ENCODE measurements at regions not wholly inside any gene's neighbourhood (a gene's known extent, or its start where the extent isn't known, plus 50 kb on each side); places are given as distances from the start of the nearest gene placed in this dataset.

GRCh38 chr22:48380016-48380665 is 1447.5 kb downstream of the BRD1 start:
- Histone ChIP-seq H3K79me2 (ENCODE audit: low read length) (no peaks in the 10 kb centered on the region), H3K4me2 (ENCODE audit: low read length) (no peak overlapping the region), H3K9ac (ENCODE audit: low read length) (no peak overlapping the region), H3K4me3 (ENCODE audit: low read length) (no peak overlapping the region), H3K9me3 (ENCODE audit: low read length) (no peaks in the 10 kb centered on the region), H3K27me3 (ENCODE audit: low read length) (no peaks in the 10 kb centered on the region), H3K4me1 (ENCODE audit: insufficient read depth, low read length) (no peaks in the 10 kb centered on the region), H3K27ac (ENCODE audit: low read length) (no peak overlapping the region), H3K36me3 (ENCODE audit: low read depth, low read length) (no peaks in the 10 kb centered on the region), H2AFZ (ENCODE audit: low read length) (no peak overlapping the region), H3K9me2 (replicated peaks; ENCODE audit: low read length) (no peaks in the 10 kb centered on the region), H4K20me1 (ENCODE audit: low read length) (no peaks in the 10 kb centered on the region), H3F3A (ENCODE audit: low read length, unreplicated experiment) (no peaks in the 10 kb centered on the region)
- CTCF ChIA-PET, result no interaction called here
- TF ChIP-seq, protein P1, sequence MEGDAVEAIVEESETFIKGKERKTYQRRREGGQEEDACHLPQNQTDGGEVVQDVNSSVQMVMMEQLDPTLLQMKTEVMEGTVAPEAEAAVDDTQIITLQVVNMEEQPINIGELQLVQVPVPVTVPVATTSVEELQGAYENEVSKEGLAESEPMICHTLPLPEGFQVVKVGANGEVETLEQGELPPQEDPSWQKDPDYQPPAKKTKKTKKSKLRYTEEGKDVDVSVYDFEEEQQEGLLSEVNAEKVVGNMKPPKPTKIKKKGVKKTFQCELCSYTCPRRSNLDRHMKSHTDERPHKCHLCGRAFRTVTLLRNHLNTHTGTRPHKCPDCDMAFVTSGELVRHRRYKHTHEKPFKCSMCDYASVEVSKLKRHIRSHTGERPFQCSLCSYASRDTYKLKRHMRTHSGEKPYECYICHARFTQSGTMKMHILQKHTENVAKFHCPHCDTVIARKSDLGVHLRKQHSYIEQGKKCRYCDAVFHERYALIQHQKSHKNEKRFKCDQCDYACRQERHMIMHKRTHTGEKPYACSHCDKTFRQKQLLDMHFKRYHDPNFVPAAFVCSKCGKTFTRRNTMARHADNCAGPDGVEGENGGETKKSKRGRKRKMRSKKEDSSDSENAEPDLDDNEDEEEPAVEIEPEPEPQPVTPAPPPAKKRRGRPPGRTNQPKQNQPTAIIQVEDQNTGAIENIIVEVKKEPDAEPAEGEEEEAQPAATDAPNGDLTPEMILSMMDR (conservative IDR thresholded peaks at IDR 0.05; ENCODE audit: low read depth, low read length), result no peak
- no peak for TF ChIP-seq EZH2phosphoT487 (IDR thresholded peaks at IDR 0.05; ENCODE audit: borderline replicate concordance, low read length)
- no peak for TF ChIP-seq EZH2 (IDR thresholded peaks at IDR 0.05; ENCODE audit: low read length, unreplicated experiment)
- intact Hi-C loops (cut with micrococcal nuclease), result no loop called here
- POLR2A ChIA-PET (ENCODE audit: unreplicated experiment), result no interaction called here
- BruUV-seq (replicated peaks), result no TSS peak
- ATAC-seq (no peak), DNase-seq (no peak)

DNA sequence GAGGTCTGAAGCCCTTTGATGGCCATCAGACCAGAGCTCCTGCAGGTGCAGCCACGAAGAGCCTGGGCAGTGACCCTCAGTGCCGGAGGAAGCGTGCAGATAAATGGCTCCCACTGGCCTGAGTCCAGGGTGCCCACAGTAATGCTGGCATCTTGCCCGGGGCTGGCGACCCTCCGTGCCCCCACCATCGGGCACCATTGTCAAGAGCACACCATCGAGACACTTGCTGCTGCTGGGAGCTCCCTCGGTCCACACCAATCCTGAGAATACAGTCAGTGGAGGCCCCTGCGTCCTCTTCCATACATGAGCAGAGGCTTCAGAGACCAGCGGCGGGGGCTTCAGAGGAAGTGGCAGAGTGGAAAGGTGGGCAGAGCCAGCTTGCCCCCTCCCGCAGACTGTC is 1448.3 kb downstream of the BRD1 start:
- no peaks in the 10 kb centered on the region for H3K27me3 ChIP-seq (ENCODE audit: low read length)
- ATAC-seq (no peak), DNase-seq (no peak)
- intact Hi-C loops (cut with micrococcal nuclease), result no loop called here
- no peaks in the 10 kb centered on the region for H3F3A ChIP-seq (ENCODE audit: low read length, unreplicated experiment)
- no peak overlapping the region for H3K4me3 ChIP-seq (ENCODE audit: low read length)
- H3K4me2 ChIP-seq (ENCODE audit: low read length), result no peak overlapping the region
- TF ChIP-seq EZH2phosphoT487 (IDR thresholded peaks at IDR 0.05; ENCODE audit: borderline replicate concordance, low read length), result no peak
- H3K79me2 ChIP-seq (ENCODE audit: low read length), result no peaks in the 10 kb centered on the region
- no peaks in the 10 kb centered on the region for H3K36me3 ChIP-seq (ENCODE audit: low read depth, low read length)
- H3K27ac ChIP-seq (ENCODE audit: low read length), result no peak overlapping the region
- POLR2A ChIA-PET (ENCODE audit: unreplicated experiment), result no interaction called here
- H4K20me1 ChIP-seq (ENCODE audit: low read length), result no peaks in the 10 kb centered on the region
- CTCF ChIA-PET, result no interaction called here
- no TSS peak for BruUV-seq (replicated peaks)
- H3K9ac ChIP-seq (ENCODE audit: low read length), result no peak overlapping the region
- H3K9me2 ChIP-seq (replicated peaks; ENCODE audit: low read length), result no peaks in the 10 kb centered on the region
- H3K9me3 ChIP-seq (ENCODE audit: low read length), result no peaks in the 10 kb centered on the region
- H2AFZ ChIP-seq (ENCODE audit: low read length), result no peak overlapping the region
- no peaks in the 10 kb centered on the region for H3K4me1 ChIP-seq (ENCODE audit: insufficient read depth, low read length)

- TF ChIP-seq EZH2phosphoT487 (IDR thresholded peaks at IDR 0.05; ENCODE audit: borderline replicate concordance, low read length), result no peak
- TF ChIP-seq, protein P1 (conservative IDR thresholded peaks at IDR 0.05; ENCODE audit: low read depth, low read length), result no peak
- no peak for TF ChIP-seq EZH2 (IDR thresholded peaks at IDR 0.05; ENCODE audit: low read length, unreplicated experiment)
- H3K9ac ChIP-seq (ENCODE audit: low read length), result no peak overlapping the region
- no peaks in the 10 kb centered on the region for H3K27me3 ChIP-seq (ENCODE audit: low read length)
- BruUV-seq (replicated peaks), result no TSS peak
- no peaks in the 10 kb centered on the region for H3K9me3 ChIP-seq (ENCODE audit: low read length)
- DNase-seq, result no peak
- H4K20me1 ChIP-seq (ENCODE audit: low read length), result no peaks in the 10 kb centered on the region
- H3K27ac ChIP-seq (ENCODE audit: low read length), result no peak overlapping the region
- H3K4me1 ChIP-seq (ENCODE audit: insufficient read depth, low read length), result no peaks in the 10 kb centered on the region
- H3K4me2 ChIP-seq (ENCODE audit: low read length), result no peak overlapping the region
- no peak overlapping the region for H2AFZ ChIP-seq (ENCODE audit: low read length)
- ChIA-PET POLR2A (ENCODE audit: unreplicated experiment) (no interaction called here), CTCF (no interaction called here)
- no peaks in the 10 kb centered on the region for H3K36me3 ChIP-seq (ENCODE audit: low read depth, low read length)
- H3K4me3 ChIP-seq (ENCODE audit: low read length), result no peak overlapping the region
- no peaks in the 10 kb centered on the region for H3K79me2 ChIP-seq (ENCODE audit: low read length)
- no peak for ATAC-seq
- H3K9me2 ChIP-seq (replicated peaks; ENCODE audit: low read length), result no peaks in the 10 kb centered on the region
- H3F3A ChIP-seq (ENCODE audit: low read length, unreplicated experiment), result no peaks in the 10 kb centered on the region
- intact Hi-C loops (cut with micrococcal nuclease), result no loop called here
Measured at GRCh38 chr22:48378673-48379072, 1449.0 kb downstream of the BRD1 start.

Data from PC-3 (cell line).